NCI-H1694 (cell line): ENCODE measurements at regions not wholly inside any gene's neighbourhood (a gene's known extent, or its start where the extent isn't known, plus 50 kb on each side); places are given as distances from the start of the nearest gene placed in this dataset.
A peak's percentile ranks its signal among the peaks of the same experiment; 100 is the strongest.

Experiments
- DNase-seq: peaks from one replicate; lab custom pipeline; 2025; lab: John Stamatoyannopoulos, UW

- DNase-seq = no peak
Observed at GRCh38 chr12:92089559-92089958, 56.1 kb downstream of the BTG1 start.

- DNase-seq = no peak
Observed at GRCh38 chr12:92088805-92089204, 56.8 kb downstream of the BTG1 start.

GRCh38 chr12:92085736-92086040 is 60.0 kb downstream of the BTG1 start:
- DNase-seq = no peak

GRCh38 chr12:92085040-92085735 is 60.5 kb downstream of the BTG1 start:
- no peak for DNase-seq

GRCh38 chr12:92080911-92081285 is 64.7 kb downstream of the BTG1 start:
- DNase-seq = no peak

- no peak for DNase-seq
Observed at GRCh38 chr12:92079054-92079385, 66.6 kb downstream of the BTG1 start.

- DNase-seq = no peak
Observed at GRCh38 chr12:92078167-92079053, 67.2 kb downstream of the BTG1 start.

GRCh38 chr12:92077530-92077929 is 68.1 kb downstream of the BTG1 start:
- no peak for DNase-seq

- no peak for DNase-seq
Observed at GRCh38 chr12:92076101-92076500, 69.5 kb downstream of the BTG1 start.

- no peak for DNase-seq
Observed at GRCh38 chr12:92075425-92075914, 70.2 kb downstream of the BTG1 start.

GRCh38 chr12:92074889-92075288 is 70.8 kb downstream of the BTG1 start:
- no peak for DNase-seq

- no peak for DNase-seq
Observed at GRCh38 chr12:92073094-92073493, 72.6 kb downstream of the BTG1 start.

- no peak for DNase-seq
Observed at GRCh38 chr12:92072112-92072511, 73.5 kb downstream of the BTG1 start.

- no peak for DNase-seq
Observed at GRCh38 chr12:92070864-92071445, 74.7 kb downstream of the BTG1 start.

GRCh38 chr12:92070054-92070863 is 75.4 kb downstream of the BTG1 start:
- no peak for DNase-seq

- peak; percentile 72 for DNase-seq
Observed at GRCh38 chr12:92068459-92068858, 77.2 kb downstream of the BTG1 start.

GRCh38 chr12:92065639-92066038 is 80.0 kb downstream of the BTG1 start:
- DNase-seq = no peak

- peak; percentile 81 for DNase-seq
Observed at GRCh38 chr12:92065018-92065499, 80.6 kb downstream of the BTG1 start.

- DNase-seq = no peak
Observed at GRCh38 chr12:92064422-92064821, 81.2 kb downstream of the BTG1 start.

- no peak for DNase-seq
Observed at GRCh38 chr12:92063641-92064040, 82.0 kb downstream of the BTG1 start.

- DNase-seq = no peak
Observed at GRCh38 chr12:92062539-92063493, 82.8 kb downstream of the BTG1 start.
